HG02973 (cell line): ENCODE measurements at regions not wholly inside any gene's neighbourhood (a gene's known extent, or its start where the extent isn't known, plus 50 kb on each side); places are given as distances from the start of the nearest gene placed in this dataset.

Experiments used
- ATAC-seq: cut with Tn5 transposase; IDR thresholded peaks from one replicate; pipeline ENCODE4 v1.9.1; 2021; ENCODE audit warnings: moderate library complexity; ENCODE audit not compliant: unreplicated experiment

GRCh38 chr10:43772171-43772570, 123.5 kb upstream of the ZNF32 start:
- no peak for ATAC-seq

DNA sequence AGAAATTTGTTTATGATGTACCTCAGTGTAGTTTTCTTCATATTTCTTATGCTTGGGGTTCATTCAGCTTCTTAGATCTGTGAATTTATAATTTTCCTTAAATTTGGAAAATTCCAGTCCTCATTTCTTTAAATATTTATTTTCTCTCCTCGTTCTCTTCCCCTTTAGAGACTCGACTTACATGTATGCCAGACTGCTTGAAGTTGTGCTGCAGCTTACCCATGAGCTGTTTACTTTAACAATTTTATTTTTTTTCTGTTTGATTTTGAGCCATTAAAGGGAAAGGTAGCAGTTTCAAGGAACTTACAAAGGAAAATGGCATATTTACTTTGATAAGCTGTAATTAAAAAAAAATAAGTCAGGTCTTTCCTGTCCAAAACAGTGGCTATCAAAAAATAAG, 123.0 kb upstream of the ZNF32 start:
- ATAC-seq: no peak

GRCh38 chr10:43765516-43765915, 116.8 kb upstream of the ZNF32 start:
- ATAC-seq: no peak

GRCh38 chr10:43763846-43764245, 115.2 kb upstream of the ZNF32 start:
- ATAC-seq: no peak

DNA sequence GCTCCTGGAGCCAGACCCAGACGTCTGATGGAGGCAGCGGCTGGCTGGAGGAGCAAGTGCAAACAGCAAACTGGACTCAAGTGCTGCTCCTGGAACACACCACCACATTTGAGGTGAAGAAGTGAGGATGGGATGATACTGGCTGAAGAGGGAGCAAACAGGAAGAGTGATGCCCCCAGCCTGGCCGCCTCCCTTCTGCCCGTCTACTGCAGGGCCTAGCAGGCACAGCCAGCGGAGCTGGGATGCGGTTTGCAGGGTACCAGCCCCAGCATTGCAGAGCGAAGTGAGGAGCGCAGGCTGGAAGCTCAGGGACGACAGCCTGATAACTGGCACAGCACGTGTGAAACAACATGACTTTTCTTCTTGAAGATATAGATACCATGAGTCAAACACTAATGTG, 111.8 kb upstream of the ZNF32 start:
- ATAC-seq: no peak

DNA sequence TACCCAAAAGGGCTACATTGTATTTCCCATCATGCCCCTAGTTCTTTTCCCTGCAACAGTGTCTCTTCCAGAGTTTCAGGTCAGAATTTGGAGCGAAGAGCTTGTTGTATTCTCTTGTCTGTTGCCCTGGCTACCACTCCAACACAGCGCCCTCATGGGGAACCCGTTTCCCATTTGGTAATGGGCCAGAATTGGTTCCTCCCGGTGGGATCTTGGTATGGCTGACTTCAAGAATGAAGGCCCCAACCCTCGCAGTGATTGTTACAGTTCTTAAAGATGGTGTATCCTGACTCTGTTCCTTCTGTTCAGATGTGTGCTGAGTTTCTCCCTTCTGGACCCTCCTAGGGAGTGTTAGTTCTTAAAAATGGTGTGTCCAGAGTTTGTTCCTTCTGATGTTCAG, 110.5 kb upstream of the ZNF32 start:
- ATAC-seq: no peak

DNA sequence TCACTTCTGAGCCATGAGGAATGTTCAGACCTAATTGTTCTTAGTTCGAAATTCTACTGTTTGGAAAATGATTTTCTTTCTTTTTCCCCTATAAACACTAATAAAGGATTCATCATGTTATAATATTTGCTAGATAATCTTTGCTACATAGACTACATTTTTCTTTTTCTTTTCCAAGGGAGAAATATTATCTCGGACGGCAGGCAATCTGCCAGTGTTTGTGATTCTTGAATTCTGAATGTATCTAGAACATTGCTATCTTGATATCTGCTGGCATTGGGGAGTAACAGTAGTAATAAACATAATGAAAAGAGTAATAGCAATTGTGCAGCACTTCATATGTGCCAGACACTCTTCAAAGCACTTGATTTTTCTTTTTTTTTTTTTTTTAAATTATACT, 107.7 kb upstream of the ZNF32 start:
- ATAC-seq: no peak

GRCh38 chr10:43754569-43755260, 106.0 kb upstream of the ZNF32 start:
- no peak for ATAC-seq

DNA sequence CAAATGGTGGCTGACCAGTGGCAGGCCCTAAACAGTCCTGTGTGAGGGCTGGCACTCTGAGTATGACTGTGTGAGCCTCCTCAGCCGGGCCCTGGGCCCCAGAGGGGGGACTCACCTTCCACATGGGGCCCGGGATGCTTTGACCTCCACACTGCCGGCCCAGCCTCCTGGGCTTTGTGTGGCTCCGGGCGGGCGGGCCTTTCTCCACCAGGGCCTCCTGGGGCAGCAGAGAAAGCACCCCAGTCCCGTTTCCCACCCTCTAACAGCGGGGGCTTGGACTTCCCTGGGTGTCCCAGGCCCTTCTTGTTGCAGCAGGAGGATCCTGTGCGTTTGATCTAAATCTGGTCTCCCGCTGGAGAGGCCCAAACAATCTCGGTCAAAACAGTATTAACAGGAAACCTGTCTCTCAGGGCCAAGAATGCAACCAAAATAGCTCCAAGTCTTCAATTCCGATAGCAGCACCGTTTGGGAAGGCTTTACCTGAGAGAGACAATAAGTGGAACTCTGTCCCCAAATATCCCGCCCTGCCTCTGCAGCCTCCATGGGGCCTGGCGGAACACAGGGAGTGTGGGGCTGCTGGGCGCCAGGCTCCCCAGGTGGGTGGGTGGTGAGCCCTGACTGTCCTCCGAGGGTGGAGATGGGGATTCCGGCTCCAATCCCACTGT, 104.8 kb upstream of the ZNF32 start:
- no peak for ATAC-seq

- no peak for ATAC-seq
Observed at GRCh38 chr10:43752682-43753081, 104.0 kb upstream of the ZNF32 start.

DNA sequence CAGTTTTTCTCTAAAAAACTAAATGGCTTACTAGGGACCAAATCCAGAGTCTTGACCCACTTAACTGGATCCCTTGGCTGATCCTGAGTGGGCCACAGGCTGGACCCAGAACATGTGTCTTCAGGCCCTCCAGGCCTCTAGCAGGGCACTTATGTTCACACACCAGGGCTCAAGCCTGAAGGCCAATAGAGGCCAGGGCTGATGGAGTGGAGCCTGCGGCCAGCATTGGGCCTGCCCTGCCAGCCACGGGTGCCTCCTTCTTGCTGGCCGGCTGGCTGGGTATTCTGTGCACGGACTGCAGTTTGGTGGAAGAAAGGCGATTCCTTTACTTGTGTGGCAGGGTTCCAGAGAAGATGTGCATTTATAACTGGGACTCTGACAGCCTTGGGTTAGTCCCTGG, 103.0 kb upstream of the ZNF32 start:
- no peak for ATAC-seq

- no peak for ATAC-seq
Observed at GRCh38 chr10:43749940-43750552, 101.4 kb upstream of the ZNF32 start.

GRCh38 chr10:43749145-43749576, 100.5 kb upstream of the ZNF32 start:
- no peak for ATAC-seq

DNA sequence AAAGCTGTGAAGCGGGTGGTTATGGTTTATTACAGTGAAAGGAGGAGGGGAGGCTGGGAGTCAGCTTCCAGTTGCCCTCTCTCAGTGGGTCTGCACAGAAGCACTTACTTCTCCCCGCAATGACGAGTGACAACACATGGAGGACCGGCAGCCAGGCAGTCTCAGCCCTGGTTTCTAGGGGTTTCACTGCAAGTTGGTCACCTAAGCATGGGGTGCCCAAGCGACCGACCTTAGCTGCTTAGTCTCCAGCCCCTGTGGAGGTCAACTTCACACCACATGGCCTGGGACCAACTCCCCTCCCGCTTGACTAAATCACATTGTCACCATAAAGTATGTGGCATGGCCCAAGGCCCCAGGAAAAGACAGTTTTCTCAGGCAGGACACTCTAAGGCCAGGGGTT, 99.9 kb upstream of the ZNF32 start:
- ATAC-seq: no peak

DNA sequence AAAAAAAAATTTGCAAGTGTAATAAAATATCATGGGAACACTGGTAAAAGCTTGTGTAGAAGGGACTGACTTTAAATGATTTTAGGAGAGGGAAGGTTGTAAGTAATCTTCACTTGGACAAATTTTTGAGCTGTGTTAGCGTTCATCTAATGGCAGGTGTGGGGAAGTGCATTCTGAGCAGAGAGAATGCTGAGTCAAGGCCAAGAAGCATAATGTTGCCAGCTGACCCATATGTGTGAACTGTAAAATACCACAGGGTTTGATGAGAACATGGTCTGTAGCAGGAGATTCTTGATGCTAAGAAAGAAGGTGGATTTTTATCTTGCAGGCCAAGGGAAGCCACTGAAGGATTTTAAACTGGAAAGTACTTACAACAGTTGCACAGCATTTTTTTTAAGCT, 98.2 kb upstream of the ZNF32 start:
- ATAC-seq: no peak

GRCh38 chr10:43739161-43739560, 90.5 kb upstream of the ZNF32 start:
- ATAC-seq: no peak

DNA sequence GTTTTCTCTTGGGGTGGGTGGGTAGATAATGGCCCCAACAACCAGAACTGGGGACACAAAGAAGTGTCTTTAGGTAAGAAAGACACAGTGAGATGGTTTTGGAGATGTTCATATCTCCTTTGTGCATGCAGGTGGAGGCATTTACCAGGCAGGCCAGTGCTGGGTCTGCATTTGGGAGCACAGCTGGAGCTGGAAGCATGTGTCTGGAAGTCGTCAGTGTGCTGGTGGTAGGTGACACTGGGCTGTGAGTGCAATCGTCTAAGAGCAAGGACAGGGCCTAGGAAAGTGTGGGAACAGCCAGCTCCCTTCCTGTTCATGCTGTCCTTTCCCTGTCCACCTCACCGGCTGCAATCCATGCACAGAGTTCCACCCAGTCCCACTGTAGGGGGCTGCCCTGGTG, 88.3 kb upstream of the ZNF32 start:
- ATAC-seq: no peak

- ATAC-seq: no peak
Observed at GRCh38 chr10:43735907-43736306, 87.2 kb upstream of the ZNF32 start.

DNA sequence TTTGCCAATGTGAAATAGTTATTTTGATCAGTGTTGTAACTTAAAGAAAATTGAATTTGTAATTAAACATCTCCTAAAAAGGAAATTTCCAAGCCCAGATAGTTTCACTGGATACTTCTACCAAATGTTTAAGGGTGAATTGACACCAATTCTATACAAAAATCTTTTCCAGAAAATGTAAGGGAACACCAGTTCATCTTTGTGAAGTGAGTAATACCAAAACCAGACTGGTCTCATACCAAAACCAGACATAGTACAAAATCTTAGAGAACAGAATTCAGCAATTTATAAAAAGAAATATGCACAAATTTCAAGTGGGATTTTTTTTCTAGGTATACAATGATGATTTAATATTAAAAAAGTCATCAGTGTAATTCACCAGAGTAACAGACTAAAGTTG, 86.0 kb upstream of the ZNF32 start:
- ATAC-seq: no peak

DNA sequence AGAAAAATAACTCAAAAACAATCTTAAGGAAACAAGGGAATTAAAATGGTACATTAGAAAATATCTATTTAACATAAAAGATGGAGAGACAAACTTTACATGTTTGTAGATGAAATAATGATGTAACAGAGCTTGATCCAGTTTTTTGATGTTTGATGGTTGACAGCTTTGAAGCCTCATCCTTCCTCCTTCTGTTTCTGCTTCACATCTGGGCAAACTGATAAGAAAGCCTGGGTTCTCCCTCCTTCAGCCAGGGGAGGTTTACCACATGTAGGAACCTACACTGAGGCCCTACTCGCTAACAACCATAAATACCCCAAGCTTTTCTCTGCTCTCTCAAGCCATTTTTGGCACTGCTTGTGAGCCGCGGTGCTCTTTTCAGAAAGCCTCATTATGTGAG, 82.8 kb upstream of the ZNF32 start:
- ATAC-seq: no peak

DNA sequence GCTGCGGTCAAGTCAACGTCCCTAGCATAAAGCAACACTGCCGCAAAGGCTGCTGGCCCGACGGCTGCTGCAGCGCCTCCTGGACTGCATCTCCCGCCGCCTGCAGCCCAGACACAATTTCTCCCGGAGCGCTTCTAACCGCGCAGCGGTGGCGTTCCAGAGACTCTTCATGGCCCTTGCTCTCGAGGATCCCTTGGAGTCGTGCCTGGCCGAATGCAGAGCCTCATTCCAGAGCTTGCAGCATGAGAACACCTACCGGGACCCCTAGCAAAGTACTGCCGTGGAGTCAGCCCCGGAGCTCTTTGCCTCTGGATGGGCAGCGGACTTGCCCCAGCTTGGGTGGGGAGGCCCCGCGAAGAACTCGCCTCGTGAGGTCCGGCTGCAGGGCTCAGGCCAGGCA, 79.7 kb upstream of the ZNF32 start:
- ATAC-seq: no peak

- no peak for ATAC-seq
Observed at GRCh38 chr10:43727935-43728334, 79.3 kb upstream of the ZNF32 start.
